Ishikawa (cell line): ENCODE measurements at regions not wholly inside any gene's neighbourhood (a gene's known extent, or its start where the extent isn't known, plus 50 kb on each side); places are given as distances from the start of the nearest gene placed in this dataset.

Source experiments
- EGR1 ChIP-seq: IDR thresholded peaks from 2 replicates; pipeline ENCODE4 v1.6.1; 2012
- EP300 ChIP-seq: IDR thresholded peaks from 2 replicates; pipeline ENCODE4 v1.6.1; 2012; ENCODE audit warnings: borderline replicate concordance
- TAF1 ChIP-seq: IDR thresholded peaks from 2 replicates; pipeline ENCODE4 v1.6.1; 2012; ENCODE audit warnings: low read depth, mild to moderate bottlenecking
- USF1 ChIP-seq: IDR thresholded peaks from 2 replicates; pipeline ENCODE4 v1.6.1; 2012
- TF ChIP-seq, protein P1 (sequence below): IDR thresholded peaks from 2 replicates; pipeline ENCODE4 v1.6.1; 2012

DNA sequence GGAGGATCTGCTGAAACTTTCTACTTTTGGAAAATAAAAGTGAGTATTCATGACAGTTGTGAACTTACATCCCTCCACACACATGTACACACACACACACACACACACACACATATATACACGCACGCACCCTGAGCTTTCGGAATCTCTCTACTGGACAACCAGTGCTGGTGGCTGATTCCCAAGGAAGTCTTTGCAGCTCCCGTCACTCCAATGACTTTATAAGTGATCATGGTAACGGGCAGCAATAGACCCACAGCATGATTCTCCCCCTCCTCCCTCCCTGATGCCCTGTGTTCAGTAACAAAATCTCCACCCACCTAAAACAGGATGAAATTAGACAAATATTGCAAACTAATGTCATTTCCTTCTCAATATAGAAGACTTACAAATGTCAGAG, 364.9 kb downstream of the IRS1 start:
- TF ChIP-seq, protein P1, sequence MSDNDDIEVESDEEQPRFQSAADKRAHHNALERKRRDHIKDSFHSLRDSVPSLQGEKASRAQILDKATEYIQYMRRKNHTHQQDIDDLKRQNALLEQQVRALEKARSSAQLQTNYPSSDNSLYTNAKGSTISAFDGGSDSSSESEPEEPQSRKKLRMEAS: no peak
- TF ChIP-seq EP300 (no peak), TAF1 (no peak), USF1 (no peak), EGR1 (no peak)
